ENCODE measurements at regions not wholly inside any gene's neighbourhood (a gene's known extent, or its start where the extent isn't known, plus 50 kb on each side); places are given as distances from the start of the nearest gene placed in this dataset.
"Not testable (repeated sequence)": the region's sequence is repeated elsewhere in the genome, so short reads cannot be mapped to it uniquely, and the experiment has no call there.

DNA sequence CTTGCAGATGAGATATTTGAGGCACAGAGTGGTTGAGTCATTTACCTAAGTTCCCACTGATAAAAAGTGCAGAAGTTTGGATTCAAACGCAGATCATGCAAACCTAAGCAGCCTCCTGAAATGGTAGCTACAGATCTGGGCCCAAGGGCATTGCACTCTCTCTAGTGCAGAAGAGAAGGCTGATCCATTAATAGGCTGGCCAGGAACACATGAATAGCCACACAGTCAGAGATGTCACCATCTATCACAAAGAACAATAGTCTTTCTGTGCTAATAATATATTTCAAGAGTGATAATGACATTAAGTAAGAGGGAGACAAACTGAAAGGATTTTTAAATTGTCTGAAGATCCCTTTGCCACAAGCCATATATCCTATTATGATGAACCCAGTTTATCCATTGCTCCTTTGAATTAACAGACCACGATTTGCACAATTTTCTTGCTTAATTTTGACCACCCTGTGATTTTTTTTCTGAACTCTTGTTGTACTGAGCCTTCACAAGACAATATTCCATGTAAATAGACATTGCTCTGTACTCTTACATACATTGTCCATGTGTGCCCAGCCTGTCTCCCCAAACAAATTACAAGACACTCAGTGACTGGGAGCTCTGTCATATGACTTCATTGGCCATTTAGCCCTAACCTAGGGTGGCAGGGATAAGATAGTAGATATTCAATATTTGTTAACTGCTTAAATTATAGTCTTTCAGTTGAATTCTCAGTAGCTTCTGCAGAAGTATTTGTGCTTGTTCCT, 112.4 kb upstream of the RBPJ start:
- TF ChIP-seq, protein P1, sequence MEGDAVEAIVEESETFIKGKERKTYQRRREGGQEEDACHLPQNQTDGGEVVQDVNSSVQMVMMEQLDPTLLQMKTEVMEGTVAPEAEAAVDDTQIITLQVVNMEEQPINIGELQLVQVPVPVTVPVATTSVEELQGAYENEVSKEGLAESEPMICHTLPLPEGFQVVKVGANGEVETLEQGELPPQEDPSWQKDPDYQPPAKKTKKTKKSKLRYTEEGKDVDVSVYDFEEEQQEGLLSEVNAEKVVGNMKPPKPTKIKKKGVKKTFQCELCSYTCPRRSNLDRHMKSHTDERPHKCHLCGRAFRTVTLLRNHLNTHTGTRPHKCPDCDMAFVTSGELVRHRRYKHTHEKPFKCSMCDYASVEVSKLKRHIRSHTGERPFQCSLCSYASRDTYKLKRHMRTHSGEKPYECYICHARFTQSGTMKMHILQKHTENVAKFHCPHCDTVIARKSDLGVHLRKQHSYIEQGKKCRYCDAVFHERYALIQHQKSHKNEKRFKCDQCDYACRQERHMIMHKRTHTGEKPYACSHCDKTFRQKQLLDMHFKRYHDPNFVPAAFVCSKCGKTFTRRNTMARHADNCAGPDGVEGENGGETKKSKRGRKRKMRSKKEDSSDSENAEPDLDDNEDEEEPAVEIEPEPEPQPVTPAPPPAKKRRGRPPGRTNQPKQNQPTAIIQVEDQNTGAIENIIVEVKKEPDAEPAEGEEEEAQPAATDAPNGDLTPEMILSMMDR (IDR thresholded peaks at IDR 0.05): no peak
- no peak for TF ChIP-seq POLR2A (IDR thresholded peaks at IDR 0.05)
- WGBS, 4 donors: 38 to 61% (median 50%) methylated on average over 2 of the region's 2 CpGs
- H3K27ac ChIP-seq: no peak overlapping the region
- no peaks in the 10 kb centered on the region for H3K9me3 ChIP-seq (replicated peaks in 1 of 3)
- no peak for DNase-seq
- H3K27me3 ChIP-seq: no peaks in the 10 kb centered on the region
- H3K4me1 ChIP-seq (replicated peaks in 1 of 2): peaks cover 0 to 3% of the 10 kb centered on the region in 2 donors
- intact Hi-C loops (cut with DNase I): no loop called here
- H3K4me3 ChIP-seq: no peak overlapping the region
- H3K36me3 ChIP-seq (replicated peaks in 1 of 2): no peaks in the 10 kb centered on the region

DNA sequence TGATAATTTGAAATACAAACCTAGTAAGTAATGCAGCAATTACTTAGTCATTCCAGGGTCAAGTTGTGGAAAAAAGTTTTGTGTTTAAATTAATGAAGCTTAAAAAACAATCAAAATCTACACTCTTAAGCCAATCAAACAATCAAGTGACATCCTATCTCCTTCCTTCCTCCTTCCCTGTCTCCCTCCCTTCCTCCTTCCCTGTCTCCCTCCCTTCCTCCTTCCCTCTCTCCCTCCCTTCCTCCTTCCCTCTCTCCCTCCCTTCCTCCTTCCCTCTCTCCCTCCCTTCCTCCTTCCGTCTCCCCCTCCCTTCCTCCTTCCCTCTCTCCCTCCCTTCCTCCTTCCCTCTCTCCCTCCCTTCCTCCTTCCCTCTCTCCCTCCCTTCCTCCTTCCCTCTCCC, 111.4 kb upstream of the RBPJ start:
- H3K4me1 ChIP-seq (replicated peaks in 1 of 2); DNase-seq; H3K27ac ChIP-seq; H3K4me3 ChIP-seq; H3K9me3 ChIP-seq (replicated peaks in 1 of 3); H3K36me3 ChIP-seq (replicated peaks in 1 of 2); intact Hi-C loops (cut with DNase I); H3K27me3 ChIP-seq: not testable (repeated sequence)
- 50 to 73% (median 68%) methylated on average over 1 of the region's 1 CpG for WGBS, 4 donors

GRCh38 chr4:26212528-26212927, 108.3 kb upstream of the RBPJ start:
- H3K27me3 ChIP-seq: no peaks in the 10 kb centered on the region
- WGBS, 4 donors: 86 to 93% (median 88%) methylated on average over 2 of the region's 2 CpGs
- H3K9me3 ChIP-seq (replicated peaks in 1 of 3): no peaks in the 10 kb centered on the region
- H3K4me1 ChIP-seq (replicated peaks in 1 of 2): no peaks in the 10 kb centered on the region
- intact Hi-C loops (cut with DNase I): no loop called here
- H3K27ac ChIP-seq: no peak overlapping the region
- no peak overlapping the region for H3K4me3 ChIP-seq
- DNase-seq: no peak
- TF ChIP-seq, protein P1 (IDR thresholded peaks at IDR 0.05): no peak
- TF ChIP-seq POLR2A (IDR thresholded peaks at IDR 0.05): no peak
- H3K36me3 ChIP-seq (replicated peaks in 1 of 2): no peaks in the 10 kb centered on the region

- no peak overlapping the region for H3K4me3 ChIP-seq
- H3K27ac ChIP-seq: no peak overlapping the region
- no peaks in the 10 kb centered on the region for H3K4me1 ChIP-seq (replicated peaks in 1 of 2)
- intact Hi-C loops (cut with DNase I): no loop called here
- H3K9me3 ChIP-seq (replicated peaks in 1 of 3): no peaks in the 10 kb centered on the region
- no peaks in the 10 kb centered on the region for H3K27me3 ChIP-seq
- DNase-seq: no peak
- WGBS, 4 donors: 85 to 94% (median 93%) methylated on average over 1 of the region's 1 CpG
- TF ChIP-seq, protein P1 (IDR thresholded peaks at IDR 0.05): no peak
- no peak for TF ChIP-seq POLR2A (IDR thresholded peaks at IDR 0.05)
- no peaks in the 10 kb centered on the region for H3K36me3 ChIP-seq (replicated peaks in 1 of 2)
These were observed 107.5 kb upstream of the RBPJ start for GRCh38 chr4:26213317-26213716.

DNA sequence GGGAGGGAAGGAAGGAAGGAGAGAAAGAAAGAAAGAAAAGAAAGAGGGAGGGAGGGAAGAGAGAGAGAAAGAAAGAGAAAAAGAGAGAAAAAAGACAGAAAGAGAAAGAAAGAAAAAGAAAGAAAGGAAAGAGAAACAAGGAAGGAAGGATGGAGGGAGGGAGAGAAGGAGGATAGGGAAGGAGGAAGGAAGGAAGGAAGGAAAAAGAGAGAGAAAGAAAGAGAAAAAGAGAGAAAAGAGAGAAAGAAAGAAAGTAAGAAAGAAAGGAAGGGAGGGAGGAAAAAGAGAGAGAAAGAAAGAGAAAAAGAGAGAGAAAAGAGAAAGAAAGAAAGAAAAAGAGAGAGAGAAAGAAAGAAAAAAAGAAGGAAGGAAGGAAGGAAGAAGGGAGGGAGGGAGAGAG, 105.8 kb upstream of the RBPJ start:
- Histone ChIP-seq H3K9me3 (replicated peaks in 1 of 3) (no peaks in the 10 kb centered on the region), H3K27ac (no peak overlapping the region), H3K27me3 (no peaks in the 10 kb centered on the region), H3K36me3 (replicated peaks in 1 of 2) (no peaks in the 10 kb centered on the region), H3K4me3 (no peak overlapping the region), H3K4me1 (replicated peaks in 1 of 2) (no peaks in the 10 kb centered on the region)
- intact Hi-C loops (cut with DNase I): no loop called here
- no peak for DNase-seq
- TF ChIP-seq, protein P1 (IDR thresholded peaks at IDR 0.05): no peak
- TF ChIP-seq POLR2A (IDR thresholded peaks at IDR 0.05): no peak
